OCI-LY1 (cell line): ENCODE measurements at regions not wholly inside any gene's neighbourhood (a gene's known extent, or its start where the extent isn't known, plus 50 kb on each side); places are given as distances from the start of the nearest gene placed in this dataset.

Experiments
- H2AFZ ChIP-seq: fragments of 200-600 bp; sonication (generic), shearing (Covaris generic); 2 replicates; pipeline ENCODE4 v1.6.0; 2014; ENCODE audit warnings: antibody characterized with exemption, mild to moderate bottlenecking, low read length
- H3F3A ChIP-seq: fragments of 200-600 bp; sonication (generic), shearing (Covaris generic); 2 replicates; pipeline ENCODE4 v1.6.0; 2014; ENCODE audit warnings: mild to moderate bottlenecking, antibody characterized with exemption, low read length, moderate library complexity; ENCODE audit not compliant: insufficient read depth
- H3K27ac ChIP-seq: fragments of 200-600 bp; sonication (generic); 2 replicates; pipeline ENCODE4 v1.5.1; 2014; ENCODE audit warnings: low read length, mixed run types, mild to moderate bottlenecking, low read depth; ENCODE audit not compliant: poor library complexity, severe bottlenecking
- H3K27me3 ChIP-seq: fragments of 200-600 bp; sonication (generic); 2 replicates; pipeline ENCODE4 v1.6.0; 2014; ENCODE audit warnings: antibody characterized with exemption, mild to moderate bottlenecking, low read length, moderate library complexity; ENCODE audit not compliant: insufficient read depth
- H3K36me3 ChIP-seq: fragments of 200-600 bp; sonication (generic); 2 replicates; pipeline ENCODE4 v1.6.1; 2014; ENCODE audit warnings: mild to moderate bottlenecking, antibody characterized with exemption, low read length, moderate library complexity, mixed read lengths; ENCODE audit not compliant: insufficient read depth
- H3K4me1 ChIP-seq: fragments of 200-600 bp; sonication (generic); 2 replicates; pipeline ENCODE4 v1.5.1; 2014; ENCODE audit warnings: mild to moderate bottlenecking, low read length, moderate library complexity; ENCODE audit not compliant: insufficient read depth, severe bottlenecking
- H3K4me2 ChIP-seq: fragments of 200-600 bp; sonication (generic), shearing (Covaris generic); 2 replicates; pipeline ENCODE4 v1.6.1; 2014; ENCODE audit warnings: low read length
- H3K4me3 ChIP-seq: fragments of 200-600 bp; sonication (generic); 2 replicates; pipeline ENCODE4 v1.5.1; 2014; ENCODE audit warnings: low read length, low read depth, mild to moderate bottlenecking, mixed read lengths; ENCODE audit not compliant: poor library complexity, severe bottlenecking
- H3K79me2 ChIP-seq: fragments of 200-600 bp; shearing (Covaris generic); 2 replicates; pipeline ENCODE4 v1.6.1; 2016; ENCODE audit warnings: mixed run types, low read length, mixed read lengths; ENCODE audit not compliant: insufficient read depth
- H3K9ac ChIP-seq: fragments of 200-600 bp; sonication (generic), shearing (Covaris generic); 2 replicates; pipeline ENCODE4 v1.6.1; 2014; ENCODE audit warnings: mild to moderate bottlenecking, low read length, mixed read lengths
- H3K9me2 ChIP-seq: fragments of 200-600 bp; sonication (generic), shearing (Covaris generic); 2 replicates; pipeline ENCODE4 v1.6.1; 2014; ENCODE audit warnings: low read depth, mild to moderate bottlenecking, low read length, mixed read lengths
- H3K9me3 ChIP-seq: fragments of 200-600 bp; shearing (Covaris generic); 2 replicates; pipeline ENCODE4 v1.6.1; 2014; ENCODE audit warnings: low read length, mixed read lengths
- H4K20me1 ChIP-seq: fragments of 200-600 bp; sonication (generic), shearing (Covaris generic); 2 replicates; pipeline ENCODE4 v1.6.0; 2016; ENCODE audit warnings: mild to moderate bottlenecking, low read length; ENCODE audit not compliant: insufficient read depth
- EZH2 ChIP-seq: fragments of 200-600 bp; sonication (generic), shearing (Covaris generic); IDR thresholded peaks from 2 replicates; pipeline ENCODE4 v1.8.0; 2017; ENCODE audit warnings: borderline replicate concordance, mixed run types, mild to moderate bottlenecking, antibody characterized with exemption, low read length, moderate library complexity, mixed read lengths
- TF ChIP-seq, protein P1 (sequence below): fragments of 200-600 bp; sonication (generic), shearing (Covaris generic); IDR thresholded peaks from 2 replicates; pipeline ENCODE4 v1.5.1; 2017; ENCODE audit warnings: mild to moderate bottlenecking, antibody characterized with exemption, low read length, moderate library complexity, mixed read lengths

- H2AFZ ChIP-seq, result no peak overlapping the region
- H3K36me3 ChIP-seq, result no peaks in the 10 kb centered on the region
- no peaks in the 10 kb centered on the region for H3K9me3 ChIP-seq
- H3K9me2 ChIP-seq, result no peaks in the 10 kb centered on the region
- H3K4me3 ChIP-seq, result no peak overlapping the region
- TF ChIP-seq, protein P1, sequence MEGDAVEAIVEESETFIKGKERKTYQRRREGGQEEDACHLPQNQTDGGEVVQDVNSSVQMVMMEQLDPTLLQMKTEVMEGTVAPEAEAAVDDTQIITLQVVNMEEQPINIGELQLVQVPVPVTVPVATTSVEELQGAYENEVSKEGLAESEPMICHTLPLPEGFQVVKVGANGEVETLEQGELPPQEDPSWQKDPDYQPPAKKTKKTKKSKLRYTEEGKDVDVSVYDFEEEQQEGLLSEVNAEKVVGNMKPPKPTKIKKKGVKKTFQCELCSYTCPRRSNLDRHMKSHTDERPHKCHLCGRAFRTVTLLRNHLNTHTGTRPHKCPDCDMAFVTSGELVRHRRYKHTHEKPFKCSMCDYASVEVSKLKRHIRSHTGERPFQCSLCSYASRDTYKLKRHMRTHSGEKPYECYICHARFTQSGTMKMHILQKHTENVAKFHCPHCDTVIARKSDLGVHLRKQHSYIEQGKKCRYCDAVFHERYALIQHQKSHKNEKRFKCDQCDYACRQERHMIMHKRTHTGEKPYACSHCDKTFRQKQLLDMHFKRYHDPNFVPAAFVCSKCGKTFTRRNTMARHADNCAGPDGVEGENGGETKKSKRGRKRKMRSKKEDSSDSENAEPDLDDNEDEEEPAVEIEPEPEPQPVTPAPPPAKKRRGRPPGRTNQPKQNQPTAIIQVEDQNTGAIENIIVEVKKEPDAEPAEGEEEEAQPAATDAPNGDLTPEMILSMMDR, result no peak
- no peak for TF ChIP-seq EZH2
- H4K20me1 ChIP-seq, result no peaks in the 10 kb centered on the region
- no peaks in the 10 kb centered on the region for H3K4me1 ChIP-seq
- no peaks in the 10 kb centered on the region for H3F3A ChIP-seq
- no peak overlapping the region for H3K9ac ChIP-seq
- no peak overlapping the region for H3K4me2 ChIP-seq
- H3K27ac ChIP-seq, result no peak overlapping the region
- no peaks in the 10 kb centered on the region for H3K79me2 ChIP-seq
- no peaks in the 10 kb centered on the region for H3K27me3 ChIP-seq
Observed at GRCh38 chr5:35370871-35371270, 140.6 kb upstream of the PRLR start.

DNA sequence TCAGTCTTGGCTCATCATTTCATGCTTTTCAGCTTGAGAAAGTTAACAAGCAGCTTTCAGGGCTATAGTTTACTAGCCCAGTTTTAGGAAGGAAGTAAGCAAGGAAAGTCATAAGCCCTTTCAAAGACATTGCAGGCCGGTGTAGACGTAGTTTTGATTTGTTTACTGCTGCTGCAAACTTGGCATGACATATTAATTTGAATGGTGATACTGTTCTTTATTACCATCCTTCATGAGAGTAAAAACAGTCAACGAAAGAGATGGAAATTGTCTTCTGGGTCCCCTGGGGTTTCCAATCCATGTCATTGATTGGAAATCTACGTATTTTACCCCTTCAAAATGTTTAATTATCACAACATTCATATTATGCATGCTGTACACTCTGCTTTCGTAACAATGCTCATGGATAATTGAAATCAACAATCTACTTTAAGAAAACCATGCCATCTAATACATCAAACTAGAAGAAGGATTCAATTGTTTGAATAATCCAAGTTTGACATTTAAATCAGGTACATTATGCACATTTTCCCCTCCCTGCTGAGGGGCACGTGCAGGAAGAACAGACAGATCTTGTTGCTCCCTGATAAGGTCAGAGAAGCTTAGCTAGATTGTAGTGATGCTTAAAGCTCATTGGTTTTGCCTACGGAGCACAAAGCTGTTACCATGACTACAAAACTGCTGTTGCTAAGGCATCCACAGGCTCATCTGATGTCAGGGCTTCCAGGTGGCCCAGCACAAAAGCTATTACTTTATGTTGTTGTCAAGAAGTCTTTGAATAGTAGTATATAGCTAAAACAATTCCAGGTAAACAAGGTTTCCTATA, 139.9 kb upstream of the PRLR start:
- Histone ChIP-seq H3F3A (no peaks in the 10 kb centered on the region), H2AFZ (no peak overlapping the region), H3K27ac (no peak overlapping the region), H3K4me1 (no peaks in the 10 kb centered on the region), H3K79me2 (no peaks in the 10 kb centered on the region), H4K20me1 (no peaks in the 10 kb centered on the region), H3K27me3 (no peaks in the 10 kb centered on the region), H3K9me2 (no peaks in the 10 kb centered on the region), H3K36me3 (no peaks in the 10 kb centered on the region), H3K4me2 (no peak overlapping the region), H3K9ac (no peak overlapping the region), H3K4me3 (no peak overlapping the region), H3K9me3 (no peaks in the 10 kb centered on the region)
- no peak for TF ChIP-seq EZH2
- TF ChIP-seq, protein P1, result no peak

GRCh38 chr5:35367526-35367925, 137.2 kb upstream of the PRLR start:
- Histone ChIP-seq H3K79me2 (no peaks in the 10 kb centered on the region), H3K4me2 (no peak overlapping the region), H3K27ac (no peak overlapping the region), H3K4me3 (no peak overlapping the region), H2AFZ (no peak overlapping the region), H3K27me3 (no peaks in the 10 kb centered on the region), H3K9me3 (no peaks in the 10 kb centered on the region), H3K4me1 (no peaks in the 10 kb centered on the region), H3K36me3 (no peaks in the 10 kb centered on the region), H3F3A (no peaks in the 10 kb centered on the region), H3K9ac (no peak overlapping the region), H3K9me2 (no peaks in the 10 kb centered on the region), H4K20me1 (no peaks in the 10 kb centered on the region)
- TF ChIP-seq, protein P1, result no peak
- no peak for TF ChIP-seq EZH2
